Stimulated activated naive CD8-positive, alpha-beta T cell treated with anti-CD3 and anti-CD28 coated beads, Interleukin-15, Interleukin-2, amounts not matched to agents 100 ng/mL and 50 ng/mL, for 24 hours (primary cell): ENCODE measurements at regions not wholly inside any gene's neighbourhood (a gene's known extent, or its start where the extent isn't known, plus 50 kb on each side); places are given as distances from the start of the nearest gene placed in this dataset.

Experiments used
- H3K27ac Mint-ChIP-seq: one replicate; pipeline ENCODE4 v1.8.0; 2021; ENCODE audit warnings: mild to moderate bottlenecking, mixed read lengths
- H3K27me3 Mint-ChIP-seq: one replicate; pipeline ENCODE4 v1.8.0; 2021; ENCODE audit warnings: mixed read lengths
- H3K36me3 Mint-ChIP-seq: one replicate; pipeline ENCODE4 v1.8.0; 2021; ENCODE audit warnings: low read depth, mixed read lengths
- H3K4me1 Mint-ChIP-seq: one replicate; pipeline ENCODE4 v1.8.0; 2021; ENCODE audit warnings: low read depth, mixed read lengths
- H3K4me3 Mint-ChIP-seq: one replicate; pipeline ENCODE4 v1.8.0; 2021; ENCODE audit warnings: mild to moderate bottlenecking, mixed read lengths
- H3K9me3 Mint-ChIP-seq: one replicate; pipeline ENCODE4 v1.8.0; 2021; ENCODE audit warnings: mixed read lengths

GRCh38 chr12:24591079-24591626 lies 357.7 kb downstream of the BCAT1 start:
- no peaks in the 10 kb centered on the region for H3K4me1 Mint-ChIP-seq
- H3K4me3 Mint-ChIP-seq, result no peak overlapping the region
- H3K27me3 Mint-ChIP-seq, result peaks cover 4% of the 10 kb centered on the region
- peaks cover 4% of the 10 kb centered on the region for H3K9me3 Mint-ChIP-seq
- no peak overlapping the region for H3K27ac Mint-ChIP-seq
- no peaks in the 10 kb centered on the region for H3K36me3 Mint-ChIP-seq

- Mint-ChIP-seq H3K4me1 (no peaks in the 10 kb centered on the region), H3K36me3 (no peaks in the 10 kb centered on the region), H3K9me3 (peaks cover 5% of the 10 kb centered on the region), H3K27me3 (no peaks in the 10 kb centered on the region), H3K27ac (no peak overlapping the region), H3K4me3 (no peak overlapping the region)
Measured at GRCh38 chr12:24586293-24586692, 362.6 kb downstream of the BCAT1 start.

- H3K27ac Mint-ChIP-seq, result no peak overlapping the region
- no peaks in the 10 kb centered on the region for H3K36me3 Mint-ChIP-seq
- peaks cover 8% of the 10 kb centered on the region for H3K9me3 Mint-ChIP-seq
- H3K4me1 Mint-ChIP-seq, result no peaks in the 10 kb centered on the region
- no peak overlapping the region for H3K4me3 Mint-ChIP-seq
- no peaks in the 10 kb centered on the region for H3K27me3 Mint-ChIP-seq
Measured at GRCh38 chr12:24584032-24584675, 364.7 kb downstream of the BCAT1 start.

GRCh38 chr12:24582954-24583601 lies 365.8 kb downstream of the BCAT1 start:
- Mint-ChIP-seq H3K4me1 (no peaks in the 10 kb centered on the region), H3K4me3 (no peak overlapping the region), H3K27me3 (no peaks in the 10 kb centered on the region), H3K36me3 (no peaks in the 10 kb centered on the region), H3K9me3 (peaks cover 10% of the 10 kb centered on the region), H3K27ac (no peak overlapping the region)

- Mint-ChIP-seq H3K27ac (no peak overlapping the region), H3K9me3 (peaks cover 16% of the 10 kb centered on the region), H3K4me3 (no peak overlapping the region), H3K4me1 (no peaks in the 10 kb centered on the region), H3K27me3 (peaks cover 10% of the 10 kb centered on the region), H3K36me3 (no peaks in the 10 kb centered on the region)
Measured at GRCh38 chr12:24574538-24574937, 374.4 kb downstream of the BCAT1 start.

GRCh38 chr12:24573621-24574020 lies 375.3 kb downstream of the BCAT1 start:
- Mint-ChIP-seq H3K9me3 (peaks cover 10% of the 10 kb centered on the region), H3K27me3 (peaks cover 10% of the 10 kb centered on the region), H3K27ac (no peak overlapping the region), H3K4me1 (no peaks in the 10 kb centered on the region), H3K4me3 (no peak overlapping the region), H3K36me3 (no peaks in the 10 kb centered on the region)

GRCh38 chr12:24565300-24565699 lies 383.6 kb downstream of the BCAT1 start:
- H3K27ac Mint-ChIP-seq, result no peak overlapping the region
- no peaks in the 10 kb centered on the region for H3K36me3 Mint-ChIP-seq
- no peaks in the 10 kb centered on the region for H3K9me3 Mint-ChIP-seq
- H3K4me1 Mint-ChIP-seq, result peaks cover 19% of the 10 kb centered on the region
- no peak overlapping the region for H3K4me3 Mint-ChIP-seq
- peaks cover 54% of the 10 kb centered on the region for H3K27me3 Mint-ChIP-seq

- Mint-ChIP-seq H3K27me3 (peaks cover 77% of the 10 kb centered on the region), H3K36me3 (no peaks in the 10 kb centered on the region), H3K27ac (no peak overlapping the region), H3K4me1 (peaks cover 19% of the 10 kb centered on the region), H3K9me3 (no peaks in the 10 kb centered on the region), H3K4me3 (peak overlapping the region; percentile 86)
Measured at GRCh38 chr12:24562771-24563431, 386.0 kb downstream of the BCAT1 start.

- Mint-ChIP-seq H3K27me3 (peaks cover 79% of the 10 kb centered on the region), H3K27ac (no peak overlapping the region), H3K4me3 (peak overlapping the region; percentile 86), H3K9me3 (no peaks in the 10 kb centered on the region), H3K4me1 (peaks cover 19% of the 10 kb centered on the region), H3K36me3 (no peaks in the 10 kb centered on the region)
Measured at GRCh38 chr12:24561882-24562770, 386.8 kb downstream of the BCAT1 start.

GRCh38 chr12:24561411-24561871 lies 387.5 kb downstream of the BCAT1 start:
- Mint-ChIP-seq H3K36me3 (no peaks in the 10 kb centered on the region), H3K4me1 (peaks cover 19% of the 10 kb centered on the region), H3K27me3 (peaks cover 81% of the 10 kb centered on the region), H3K9me3 (no peaks in the 10 kb centered on the region), H3K4me3 (peak overlapping the region; percentile 86), H3K27ac (no peak overlapping the region)

- Mint-ChIP-seq H3K27me3 (peaks cover 80% of the 10 kb centered on the region), H3K4me1 (peaks cover 19% of the 10 kb centered on the region), H3K4me3 (peak overlapping the region; percentile 86), H3K36me3 (no peaks in the 10 kb centered on the region), H3K27ac (no peak overlapping the region), H3K9me3 (no peaks in the 10 kb centered on the region)
Measured at GRCh38 chr12:24560831-24561271, 388.1 kb downstream of the BCAT1 start.

- H3K27ac Mint-ChIP-seq, result no peak overlapping the region
- H3K9me3 Mint-ChIP-seq, result no peaks in the 10 kb centered on the region
- no peaks in the 10 kb centered on the region for H3K36me3 Mint-ChIP-seq
- peaks cover 19% of the 10 kb centered on the region for H3K4me1 Mint-ChIP-seq
- H3K4me3 Mint-ChIP-seq, result no peak overlapping the region
- peaks cover 74% of the 10 kb centered on the region for H3K27me3 Mint-ChIP-seq
Measured at GRCh38 chr12:24560192-24560775, 388.6 kb downstream of the BCAT1 start.

GRCh38 chr12:24557738-24558137 lies 391.2 kb downstream of the BCAT1 start:
- Mint-ChIP-seq H3K27me3 (peaks cover 51% of the 10 kb centered on the region), H3K4me3 (no peak overlapping the region), H3K36me3 (no peaks in the 10 kb centered on the region)

GRCh38 chr12:24555730-24556129 lies 393.2 kb downstream of the BCAT1 start:
- Mint-ChIP-seq H3K27ac (no peak overlapping the region), H3K27me3 (peaks cover 33% of the 10 kb centered on the region), H3K4me1 (no peaks in the 10 kb centered on the region), H3K4me3 (no peak overlapping the region), H3K9me3 (no peaks in the 10 kb centered on the region), H3K36me3 (no peaks in the 10 kb centered on the region)

More at GRCh38 chr12:24557738-24558137, 391.2 kb downstream of the BCAT1 start:
- H3K9me3 Mint-ChIP-seq, result no peaks in the 10 kb centered on the region
- H3K4me1 Mint-ChIP-seq, result peaks cover 10% of the 10 kb centered on the region
- no peak overlapping the region for H3K27ac Mint-ChIP-seq
